ENCODE measurements at regions not wholly inside any gene's neighbourhood (a gene's known extent, or its start where the extent isn't known, plus 50 kb on each side); places are given as distances from the start of the nearest gene placed in this dataset.

- H3K27me3 Mint-ChIP-seq (ENCODE audit: insufficient read depth, unreplicated experiment), result no peaks in the 10 kb centered on the region
Measured at GRCh38 chr6:48307573-48307972, 196.6 kb upstream of the PTCHD4 start.

GRCh38 chr6:48290595-48290994 lies 179.6 kb upstream of the PTCHD4 start:
- intact Hi-C loops (cut with micrococcal nuclease), result no loop called here
- POLR2A ChIA-PET, result interaction anchor here (0.6 kb wide), 1 partner anchor 154 kb away, joined by 3 read pairs; no protein-coding TSS in a partner anchor
- BruUV-seq (replicated peaks), result no TSS peak

More at GRCh38 chr6:48307573-48307972, 196.6 kb upstream of the PTCHD4 start:
- CTCF ChIA-PET, result no interaction called here
- no peak overlapping the region for H3K4me3 Mint-ChIP-seq (ENCODE audit: unreplicated experiment)
- H3K9me3 Mint-ChIP-seq (ENCODE audit: unreplicated experiment), result peaks cover 24% of the 10 kb centered on the region
- intact Hi-C loops (cut with micrococcal nuclease), result no loop called here
- no peak for DNase-seq (ENCODE audit: unreplicated experiment)
- H3K36me3 Mint-ChIP-seq (ENCODE audit: insufficient read depth, unreplicated experiment), result no peaks in the 10 kb centered on the region
- TF ChIP-seq CTCF (IDR thresholded peaks at IDR 0.05; ENCODE audit: unreplicated experiment), result no peak
- no TSS peak for BruUV-seq (replicated peaks)
- H3K27ac Mint-ChIP-seq (ENCODE audit: low read depth, unreplicated experiment), result no peak overlapping the region
- H3K4me1 Mint-ChIP-seq (ENCODE audit: insufficient read depth, unreplicated experiment), result no peaks in the 10 kb centered on the region
- POLR2A ChIA-PET, result no interaction called here

GRCh38 chr6:48289841-48290240 lies 178.8 kb upstream of the PTCHD4 start:
- Mint-ChIP-seq H3K4me3 (ENCODE audit: unreplicated experiment) (no peak overlapping the region), H3K9me3 (ENCODE audit: unreplicated experiment) (no peaks in the 10 kb centered on the region), H3K27me3 (ENCODE audit: insufficient read depth, unreplicated experiment) (no peaks in the 10 kb centered on the region), H3K4me1 (ENCODE audit: insufficient read depth, unreplicated experiment) (no peaks in the 10 kb centered on the region), H3K36me3 (ENCODE audit: insufficient read depth, unreplicated experiment) (no peaks in the 10 kb centered on the region), H3K27ac (ENCODE audit: low read depth, unreplicated experiment) (no peak overlapping the region)
- DNase-seq (ENCODE audit: unreplicated experiment), result no peak
- no TSS peak for BruUV-seq (replicated peaks)
- intact Hi-C loops (cut with micrococcal nuclease), result no loop called here
- CTCF ChIA-PET, result no interaction called here
- POLR2A ChIA-PET, result no interaction called here
- no peak for TF ChIP-seq CTCF (IDR thresholded peaks at IDR 0.05; ENCODE audit: unreplicated experiment)

More at GRCh38 chr6:48290595-48290994, 179.6 kb upstream of the PTCHD4 start:
- Mint-ChIP-seq H3K27me3 (ENCODE audit: insufficient read depth, unreplicated experiment) (no peaks in the 10 kb centered on the region), H3K9me3 (ENCODE audit: unreplicated experiment) (no peaks in the 10 kb centered on the region), H3K4me3 (ENCODE audit: unreplicated experiment) (no peak overlapping the region), H3K27ac (ENCODE audit: low read depth, unreplicated experiment) (no peak overlapping the region), H3K4me1 (ENCODE audit: insufficient read depth, unreplicated experiment) (no peaks in the 10 kb centered on the region), H3K36me3 (ENCODE audit: insufficient read depth, unreplicated experiment) (no peaks in the 10 kb centered on the region)
- DNase-seq (ENCODE audit: unreplicated experiment), result no peak
- no peak for TF ChIP-seq CTCF (IDR thresholded peaks at IDR 0.05; ENCODE audit: unreplicated experiment)
- CTCF ChIA-PET, result no interaction called here

GRCh38 chr6:48281217-48281616 lies 170.2 kb upstream of the PTCHD4 start:
- H3K36me3 Mint-ChIP-seq (ENCODE audit: insufficient read depth, unreplicated experiment), result no peaks in the 10 kb centered on the region
- CTCF ChIA-PET, result no interaction called here
- DNase-seq (ENCODE audit: unreplicated experiment), result no peak
- no peak overlapping the region for H3K4me3 Mint-ChIP-seq (ENCODE audit: unreplicated experiment)
- TF ChIP-seq CTCF (IDR thresholded peaks at IDR 0.05; ENCODE audit: unreplicated experiment), result no peak
- H3K4me1 Mint-ChIP-seq (ENCODE audit: insufficient read depth, unreplicated experiment), result no peaks in the 10 kb centered on the region
- POLR2A ChIA-PET, result no interaction called here
- H3K27ac Mint-ChIP-seq (ENCODE audit: low read depth, unreplicated experiment), result no peak overlapping the region
- intact Hi-C loops (cut with micrococcal nuclease), result no loop called here
- no TSS peak for BruUV-seq (replicated peaks)
- H3K9me3 Mint-ChIP-seq (ENCODE audit: unreplicated experiment), result no peaks in the 10 kb centered on the region
- no peaks in the 10 kb centered on the region for H3K27me3 Mint-ChIP-seq (ENCODE audit: insufficient read depth, unreplicated experiment)

Data from MCF 10A (cell line).